Calu3 (cell line): ENCODE measurements at regions not wholly inside any gene's neighbourhood (a gene's known extent, or its start where the extent isn't known, plus 50 kb on each side); places are given as distances from the start of the nearest gene placed in this dataset.

Experiments
- BruUV-seq: library from RNA; stranded (reverse); fragments of 400-500 nt; replicated peaks from 2 replicates; lab custom pipeline; 2021; lab: Mats Ljungman, UMichigan
- CTCF ChIA-PET: fragments of 300-600 bp; sonication (Branson Sonifier 250); formaldehyde crosslinking; loops from one replicate; lab custom pipeline; 2022; ENCODE audit warnings: antibody characterized with exemption; lab: Charles Lee
- DNase-seq: peaks from one replicate; pipeline ENCODE4 v3.0.0; 2022
- H3K27ac Mint-ChIP-seq: one replicate; pipeline ENCODE4 v1.8.0; 2022; ENCODE audit warnings: mixed read lengths; ENCODE audit not compliant: unreplicated experiment
- H3K27me3 Mint-ChIP-seq: one replicate; pipeline ENCODE4 v1.8.0; 2022; ENCODE audit warnings: mixed read lengths; ENCODE audit not compliant: unreplicated experiment
- H3K36me3 Mint-ChIP-seq: one replicate; pipeline ENCODE4 v1.8.0; 2022; ENCODE audit warnings: mild to moderate bottlenecking, moderate library complexity, mixed read lengths; ENCODE audit not compliant: insufficient read depth, unreplicated experiment
- H3K4me1 Mint-ChIP-seq: one replicate; pipeline ENCODE4 v1.8.0; 2022; ENCODE audit warnings: mild to moderate bottlenecking, low read depth, mixed read lengths; ENCODE audit not compliant: unreplicated experiment
- H3K4me3 Mint-ChIP-seq: one replicate; pipeline ENCODE4 v1.8.0; 2022; ENCODE audit warnings: mild to moderate bottlenecking, low read depth, moderate library complexity, mixed read lengths; ENCODE audit not compliant: unreplicated experiment
- H3K9me3 Mint-ChIP-seq: one replicate; pipeline ENCODE4 v1.8.0; 2022; ENCODE audit warnings: low read depth, mixed read lengths; ENCODE audit not compliant: unreplicated experiment
- CTCF ChIP-seq: fragments of 200-600 bp; IDR thresholded peaks from one replicate; pipeline ENCODE4 v1.8.0; 2022; ENCODE audit warnings: antibody characterized with exemption; ENCODE audit not compliant: unreplicated experiment
- intact Hi-C: fragments of 100-400 bp; cut with micrococcal nuclease; formaldehyde crosslinking; loops from one replicate; pipeline ENCODE4 v1.10.0; 2022; ENCODE audit not compliant: unreplicated experiment

- Mint-ChIP-seq H3K9me3 (no peaks in the 10 kb centered on the region), H3K4me3 (peak overlapping the region; percentile 78), H3K27me3 (no peaks in the 10 kb centered on the region), H3K4me1 (peaks cover 70% of the 10 kb centered on the region), H3K36me3 (peaks cover 96% of the 10 kb centered on the region), H3K27ac (peak overlapping the region; percentile 96)
- TF ChIP-seq CTCF = no peak
- CTCF ChIA-PET = interaction anchor here (0.5 to 2.6 kb wide), 8 partner anchors 12 to 230 kb away, joined by 3 to 9 read pairs (median 4); no protein-coding TSS in a partner anchor
- no peak for DNase-seq
- no TSS peak for BruUV-seq
- intact Hi-C loops = loop anchor here (5.0 to 10.0 kb wide), 3 partner anchors 53 to 337 kb away; no protein-coding TSS in a partner anchor
Observed at GRCh38 chr6:44004136-44004535, 123.1 kb downstream of the MRPL14 start.

GRCh38 chr6:44003345-44004061 lies 123.7 kb downstream of the MRPL14 start:
- peak overlapping the region; percentile 78 for H3K4me3 Mint-ChIP-seq
- no peaks in the 10 kb centered on the region for H3K9me3 Mint-ChIP-seq
- CTCF ChIA-PET = interaction anchor here (0.5 to 4.0 kb wide), 11 partner anchors 8 to 279 kb away, joined by 3 to 60 read pairs (median 4); no protein-coding TSS in a partner anchor
- no peak for TF ChIP-seq CTCF
- H3K27ac Mint-ChIP-seq = peak overlapping the region; percentile 96
- peaks cover 70% of the 10 kb centered on the region for H3K4me1 Mint-ChIP-seq
- BruUV-seq = TSS peak; percentile 33
- no peak for DNase-seq
- intact Hi-C loops = loop anchor here (2.0 to 10.0 kb wide), 4 partner anchors 54 to 336 kb away; no protein-coding TSS in a partner anchor
- H3K27me3 Mint-ChIP-seq = no peaks in the 10 kb centered on the region
- peaks cover 95% of the 10 kb centered on the region for H3K36me3 Mint-ChIP-seq

GRCh38 chr6:44002593-44003344 lies 124.5 kb downstream of the MRPL14 start:
- no peaks in the 10 kb centered on the region for H3K27me3 Mint-ChIP-seq
- DNase-seq = peak; percentile 97
- peaks cover 70% of the 10 kb centered on the region for H3K4me1 Mint-ChIP-seq
- intact Hi-C loops = loop anchor here (1.0 to 10.0 kb wide), 5 partner anchors 51 to 335 kb away; no protein-coding TSS in a partner anchor
- H3K27ac Mint-ChIP-seq = peak overlapping the region; percentile 96
- CTCF ChIA-PET = interaction anchor here (0.6 to 4.0 kb wide), 22 partner anchors 9 to 299 kb away, joined by 3 to 60 read pairs (median 4); partner anchors contain the start of gene VEGFA
- H3K36me3 Mint-ChIP-seq = peaks cover 88% of the 10 kb centered on the region
- no peaks in the 10 kb centered on the region for H3K9me3 Mint-ChIP-seq
- BruUV-seq = no TSS peak
- peak overlapping the region; percentile 78 for H3K4me3 Mint-ChIP-seq
- peak; percentile 10 for TF ChIP-seq CTCF

GRCh38 chr6:44002067-44002592 lies 125.1 kb downstream of the MRPL14 start:
- BruUV-seq = no TSS peak
- peaks cover 83% of the 10 kb centered on the region for H3K36me3 Mint-ChIP-seq
- peak overlapping the region; percentile 78 for H3K4me3 Mint-ChIP-seq
- H3K4me1 Mint-ChIP-seq = peaks cover 74% of the 10 kb centered on the region
- CTCF ChIA-PET = interaction anchor here (0.6 to 4.0 kb wide), 18 partner anchors 10 to 299 kb away, joined by 3 to 60 read pairs (median 6); partner anchors contain the start of gene VEGFA
- no peak for TF ChIP-seq CTCF
- H3K9me3 Mint-ChIP-seq = no peaks in the 10 kb centered on the region
- peak; percentile 97 for DNase-seq
- peak overlapping the region; percentile 96 for H3K27ac Mint-ChIP-seq
- no peaks in the 10 kb centered on the region for H3K27me3 Mint-ChIP-seq
- intact Hi-C loops = loop anchor here (1.0 to 10.0 kb wide), 5 partner anchors 51 to 335 kb away; no protein-coding TSS in a partner anchor
